H1 (cell line): ENCODE measurements at regions not wholly inside any gene's neighbourhood (a gene's known extent, or its start where the extent isn't known, plus 50 kb on each side); places are given as distances from the start of the nearest gene placed in this dataset.

ENCODE experiments used
- CTCF ChIA-PET: fragments of 300-600 bp; sonication (Branson Sonifier 250); formaldehyde crosslinking; loops from one replicate; lab custom pipeline; 2021; ENCODE audit not compliant: partially characterized antibody; lab: Charles Lee
- POLR2A ChIA-PET: fragments of 300-600 bp; sonication (Branson Sonifier 250); formaldehyde crosslinking; loops from one replicate; lab custom pipeline; 2021; ENCODE audit warnings: inconsistent platforms; ENCODE audit not compliant: partially characterized antibody; lab: Charles Lee
- DNase-seq, 2 experiments: peaks; one replicate each; pipeline versions ENCODE4 v3.0.0 to v3.0.0-alpha.2; 2010 to 2022; ENCODE audit warnings: low spot score in 2 of 2, low read depth in 1 of 2, mixed read lengths in 1 of 2
- FAIRE-seq: peaks from 2 replicates; lab custom pipeline; 2011; peaks lifted over from hg19 to GRCh38; lab: Jason Lieb, UNC
- H2AFZ ChIP-seq: 2 replicates; pipeline ENCODE4 v1.8.1; 2012; ENCODE audit warnings: low read length, inconsistent platforms
- H2AK5ac ChIP-seq: 2 replicates; pipeline ENCODE4 v1.6.1; 2013; ENCODE audit warnings: low read depth, low read length
- H2BK120ac ChIP-seq: replicated peaks from 2 replicates; pipeline ENCODE3; 2013; ENCODE audit warnings: low read depth, low read length, inconsistent platforms
- H2BK12ac ChIP-seq: 2 replicates; pipeline ENCODE4 v1.6.1; 2013; ENCODE audit warnings: low read depth, low read length
- H2BK15ac ChIP-seq: 2 replicates; pipeline ENCODE4 v1.6.1; 2013; ENCODE audit warnings: low read length
- H2BK20ac ChIP-seq: 2 replicates; pipeline ENCODE4 v1.6.1; 2013; ENCODE audit warnings: low read length
- H2BK5ac ChIP-seq: 2 replicates; pipeline ENCODE4 v1.6.1; 2013; ENCODE audit warnings: low read depth, low read length
- H3K14ac ChIP-seq: 2 replicates; pipeline ENCODE4 v1.6.1; 2013; ENCODE audit warnings: inconsistent platforms; ENCODE audit not compliant: insufficient read length
- H3K18ac ChIP-seq: 2 replicates; pipeline ENCODE4 v1.6.1; 2013; ENCODE audit warnings: low read length; ENCODE audit errors: extremely low read depth
- H3K23ac ChIP-seq: 2 replicates; pipeline ENCODE4 v1.6.1; 2013; ENCODE audit warnings: inconsistent platforms; ENCODE audit not compliant: insufficient read length
- H3K23me2 ChIP-seq: 2 replicates; pipeline ENCODE4 v1.6.1; 2013; ENCODE audit warnings: low read depth, low read length
- H3K27ac ChIP-seq: 2 replicates; pipeline ENCODE4 v1.6.1; 2011; ENCODE audit warnings: low read depth, low read length, inconsistent platforms
- H3K27me3 ChIP-seq, 4 experiments: replicated peaks in 1 of 4; 1 replicate in 1 of 4; 2 replicates in 3 of 4; pipeline versions ENCODE4 v1.6.1 to v1.8.1; 2011 to 2013; ENCODE audit warnings: low read length in 3 of 4, mild to moderate bottlenecking in 3 of 4, inconsistent platforms in 2 of 4, mixed read lengths in 2 of 4, moderate library complexity in 1 of 4; ENCODE audit not compliant: control insufficient read depth in 3 of 4, insufficient read depth in 3 of 4; ENCODE audit errors: extremely low read depth in 1 of 4
- H3K36me3 ChIP-seq, 4 experiments: 2 replicates each; pipeline versions ENCODE4 v1.6.1 to v1.8.1; 2011 to 2013; ENCODE audit warnings: mild to moderate bottlenecking in 4 of 4, low read length in 3 of 4, moderate library complexity in 2 of 4, control low read depth in 1 of 4, inconsistent platforms in 1 of 4; ENCODE audit not compliant: insufficient read depth in 4 of 4, control insufficient read depth in 2 of 4
- H3K4ac ChIP-seq: replicated peaks from 2 replicates; pipeline ENCODE3; 2013; ENCODE audit warnings: low read length, low read depth, mixed read lengths, inconsistent platforms; ENCODE audit not compliant: insufficient read length
- H3K4me1 ChIP-seq, 4 experiments: replicated peaks in 1 of 4; 1 replicate in 1 of 4; 2 replicates in 3 of 4; pipeline versions ENCODE4 v1.6.1 to v1.8.1; 2011 to 2013; ENCODE audit warnings: low read length in 3 of 4, inconsistent platforms in 2 of 4, mixed read lengths in 1 of 4; ENCODE audit not compliant: insufficient read depth in 4 of 4, control insufficient read depth in 3 of 4
- H3K4me2 ChIP-seq, 2 experiments: 2 replicates each; pipeline versions ENCODE4 v1.6.1 to v1.8.1; 2011 to 2013; ENCODE audit warnings: low read depth in 2 of 2, low read length in 2 of 2, control low read depth in 1 of 2, inconsistent platforms in 1 of 2, mild to moderate bottlenecking in 1 of 2; ENCODE audit not compliant: insufficient read depth in 1 of 2
- H3K4me3 ChIP-seq, 4 experiments: fragments of 200-600, 300-600 bp in 1 of 4; sonication (generic), shearing (Covaris generic), sonication (Bioruptor Twin) in 1 of 4; 2 replicates each; pipeline versions ENCODE4 v1.5.1 to v1.8.1; 2011 to 2016; ENCODE audit warnings: low read length in 4 of 4, low read depth in 3 of 4, control low read depth in 2 of 4, inconsistent platforms in 2 of 4, mild to moderate bottlenecking in 2 of 4, mixed read lengths in 1 of 4, moderate library complexity in 1 of 4; ENCODE audit not compliant: insufficient read depth in 2 of 4; ENCODE audit errors: extremely low read depth in 1 of 4
- H3K56ac ChIP-seq: replicated peaks from 2 replicates; pipeline ENCODE3; 2013; ENCODE audit warnings: low read depth, mild to moderate bottlenecking, mixed read lengths, low read length, inconsistent platforms; ENCODE audit not compliant: insufficient read length
- H3K79me1 ChIP-seq: 2 replicates; pipeline ENCODE4 v1.6.1; 2013; ENCODE audit warnings: low read depth, low read length, control low read depth
- H3K79me2 ChIP-seq, 2 experiments: 2 replicates each; pipeline versions ENCODE4 v1.6.1 to v1.8.1; 2012 to 2013; ENCODE audit warnings: low read length in 2 of 2, mild to moderate bottlenecking in 2 of 2, inconsistent platforms in 1 of 2; ENCODE audit not compliant: insufficient read depth in 2 of 2, control insufficient read depth in 1 of 2
- H3K9ac ChIP-seq, 4 experiments: replicated peaks in 1 of 4; 1 replicate in 1 of 4; 2 replicates in 3 of 4; pipeline versions ENCODE4 v1.6.1 to v1.8.1; 2011 to 2013; ENCODE audit warnings: low read depth in 3 of 4, low read length in 3 of 4, control low read depth in 2 of 4, mild to moderate bottlenecking in 2 of 4, moderate library complexity in 2 of 4, inconsistent platforms in 1 of 4; ENCODE audit errors: extremely low read depth in 1 of 4
- H3K9me3 ChIP-seq, 2 experiments: 2 replicates each; pipeline versions ENCODE4 v1.6.1 to v1.8.1; 2012 to 2013; ENCODE audit warnings: mild to moderate bottlenecking in 2 of 2, moderate library complexity in 2 of 2, control low read depth in 1 of 2, inconsistent platforms in 1 of 2, low read depth in 1 of 2, low read length in 1 of 2, mixed read lengths in 1 of 2; ENCODE audit not compliant: insufficient read depth in 2 of 2
- H4K20me1 ChIP-seq, 2 experiments: replicated peaks in 1 of 2; 2 replicates each; pipeline versions ENCODE3 to v1.8.1; 2011 to 2013; ENCODE audit warnings: inconsistent platforms in 2 of 2, low read length in 2 of 2, mild to moderate bottlenecking in 1 of 2; ENCODE audit not compliant: insufficient read depth in 2 of 2, control insufficient read depth in 1 of 2
- H4K5ac ChIP-seq: 2 replicates; pipeline ENCODE4 v1.6.1; 2013; ENCODE audit warnings: low read length, low read depth, mixed read lengths, inconsistent platforms; ENCODE audit not compliant: insufficient read length
- H4K8ac ChIP-seq: 2 replicates; pipeline ENCODE4 v1.8.0; 2013; ENCODE audit warnings: mild to moderate bottlenecking, moderate library complexity, low read length, inconsistent platforms; ENCODE audit not compliant: insufficient read depth; ENCODE audit errors: extremely low read depth
- H4K91ac ChIP-seq: replicated peaks from 2 replicates; pipeline ENCODE3; 2013; ENCODE audit warnings: low read length, mixed read lengths, inconsistent platforms; ENCODE audit not compliant: insufficient read length
- CBX8 ChIP-seq: fragments of 300-800, 300-1000 bp; sonication (generic); IDR thresholded peaks from 2 replicates; pipeline ENCODE4 v1.7.1; 2016; ENCODE audit warnings: low read depth, low read length, borderline replicate concordance
- CHD2 ChIP-seq: IDR thresholded peaks from 2 replicates; pipeline ENCODE4 v1.6.1; 2012; ENCODE audit warnings: low read length, improper control_type of control experiment
- CTBP2 ChIP-seq: IDR thresholded peaks from 2 replicates; pipeline ENCODE4 v1.7.0; 2011; ENCODE audit warnings: borderline replicate concordance, mild to moderate bottlenecking, moderate library complexity, mixed read lengths, low read length; ENCODE audit not compliant: insufficient read depth, insufficient read length
- WGBS, 2 experiments: shearing (Covaris generic) in 1 of 2; methylation state at CpG; one replicate each; pipeline versions ENCODE4 v1.1.6 to v1.1.7; 2013 to 2015; ENCODE audit warnings: low lambda C conversion rate in 2 of 2, mixed read lengths in 2 of 2, inconsistent platforms in 1 of 2, low coverage in 1 of 2, missing lambda C conversion rate in 1 of 2; ENCODE audit not compliant: insufficient replicate concordance in 2 of 2, insufficient coverage in 1 of 2, insufficient read length in 1 of 2; ENCODE audit errors: extremely low coverage in 1 of 2, missing lambda C conversion rate in 1 of 2; 5-methylcytosine and 5-hydroxymethylcytosine counted together

DNA sequence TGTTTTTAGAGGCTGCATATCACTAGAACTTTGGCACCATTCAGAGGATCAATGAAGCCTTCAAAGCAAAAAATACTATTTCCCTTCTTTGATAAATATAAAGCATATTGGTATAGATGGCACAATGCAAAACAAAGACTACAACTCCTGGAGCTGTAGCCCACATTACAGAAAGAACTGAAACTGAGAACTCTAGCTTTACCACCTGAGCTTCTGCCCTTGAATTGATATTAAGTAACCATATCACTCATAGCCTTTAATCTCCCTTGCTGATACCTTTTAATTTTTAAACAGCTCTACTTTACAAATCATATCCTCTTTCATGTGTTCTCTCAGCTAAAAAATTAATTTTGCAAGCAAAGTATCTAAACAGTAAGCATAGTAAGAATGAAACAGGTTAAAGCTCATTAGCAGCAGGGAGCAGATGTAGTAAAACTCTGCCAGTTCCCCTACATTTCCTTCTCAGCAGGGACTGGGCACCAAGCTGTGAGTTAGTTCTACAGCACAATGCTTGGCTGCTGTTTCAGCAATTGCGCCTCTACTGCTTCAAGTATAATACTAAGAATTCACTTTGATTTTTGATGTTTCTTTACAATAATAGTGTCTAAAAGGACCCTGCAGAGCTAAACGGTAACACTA, 97.9 kb upstream of the NANOGP8 start:
- H4K8ac ChIP-seq = no peak overlapping the region
- H3K79me2 ChIP-seq = no peaks in the 10 kb centered on the region
- ChIA-PET POLR2A (no interaction called here), CTCF (interaction anchor here (0.6 to 1.7 kb wide), 6 partner anchors 11 to 516 kb away, joined by 3 to 6 read pairs (median 4); no protein-coding TSS in a partner anchor)
- no peak overlapping the region for H2BK5ac ChIP-seq
- no peak overlapping the region for H3K4ac ChIP-seq
- H3K79me1 ChIP-seq = no peaks in the 10 kb centered on the region
- H2BK120ac ChIP-seq = no peak overlapping the region
- no peaks in the 10 kb centered on the region for H3K36me3 ChIP-seq
- H3K56ac ChIP-seq = no peak overlapping the region
- DNase-seq (peak in 1 of 2 experiments; percentile 75), FAIRE-seq (peak; percentile 96)
- H2BK12ac ChIP-seq = no peak overlapping the region
- no peak overlapping the region for H3K27ac ChIP-seq
- H3K4me2 ChIP-seq = peak overlapping the region in 1 of 2 experiments; percentile 43; a peak in 1 of 4 replicates
- no peak overlapping the region for H3K14ac ChIP-seq
- H3K27me3 ChIP-seq = no peaks in the 10 kb centered on the region; a peak in 1 of 7 replicates
- no peak overlapping the region for H2BK15ac ChIP-seq
- WGBS, 2 experiments = 6% methylated on average over 2 of the region's 2 CpGs; no CpG with 5 or more reads in 1 of the 2 experiments
- H2BK20ac ChIP-seq = no peak overlapping the region
- peaks cover 0 to 14% (median 3%) of the 10 kb centered on the region in 4 experiments; a peak in 4 of 7 replicates for H3K4me1 ChIP-seq
- no peaks in the 10 kb centered on the region for H4K20me1 ChIP-seq
- H3K4me3 ChIP-seq = peak overlapping the region in 1 of 4 experiments; percentile 19; a peak in 1 of 8 replicates
- no peak overlapping the region for H3K23ac ChIP-seq
- no peaks in the 10 kb centered on the region for H3K9me3 ChIP-seq
- no peak overlapping the region for H2AK5ac ChIP-seq
- no peak overlapping the region for H2AFZ ChIP-seq
- H3K9ac ChIP-seq = no peak overlapping the region
- no peak overlapping the region for H4K5ac ChIP-seq
- no peak overlapping the region for H4K91ac ChIP-seq
- no peak overlapping the region for H3K18ac ChIP-seq
- no peaks in the 10 kb centered on the region for H3K23me2 ChIP-seq
- TF ChIP-seq CBX8 (no peak), CHD2 (no peak), CTBP2 (no peak)
